ENCODE measurements at regions not wholly inside any gene's neighbourhood (a gene's known extent, or its start where the extent isn't known, plus 50 kb on each side); places are given as distances from the start of the nearest gene placed in this dataset.

DNA sequence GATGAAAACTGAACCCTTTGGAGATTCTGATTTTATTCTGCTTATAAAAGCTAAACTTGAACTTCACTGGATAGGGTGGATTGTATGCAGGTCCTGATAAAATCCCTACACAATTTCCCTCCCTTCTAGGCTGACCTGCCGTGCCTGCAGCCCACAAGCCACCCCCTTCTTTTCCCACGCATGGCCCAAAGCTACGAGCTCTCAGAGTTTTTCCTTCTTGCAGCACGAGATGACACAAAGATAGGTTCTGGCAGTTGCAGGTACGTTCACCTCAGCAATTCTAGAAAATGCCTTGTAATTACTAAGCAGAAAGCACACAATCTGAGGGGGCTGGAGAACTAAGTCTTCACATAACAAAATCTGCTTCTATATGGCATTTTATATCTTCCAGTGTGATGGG, 110.6 kb upstream of the ATP8B1 start:
- TF ChIP-seq, protein P1, sequence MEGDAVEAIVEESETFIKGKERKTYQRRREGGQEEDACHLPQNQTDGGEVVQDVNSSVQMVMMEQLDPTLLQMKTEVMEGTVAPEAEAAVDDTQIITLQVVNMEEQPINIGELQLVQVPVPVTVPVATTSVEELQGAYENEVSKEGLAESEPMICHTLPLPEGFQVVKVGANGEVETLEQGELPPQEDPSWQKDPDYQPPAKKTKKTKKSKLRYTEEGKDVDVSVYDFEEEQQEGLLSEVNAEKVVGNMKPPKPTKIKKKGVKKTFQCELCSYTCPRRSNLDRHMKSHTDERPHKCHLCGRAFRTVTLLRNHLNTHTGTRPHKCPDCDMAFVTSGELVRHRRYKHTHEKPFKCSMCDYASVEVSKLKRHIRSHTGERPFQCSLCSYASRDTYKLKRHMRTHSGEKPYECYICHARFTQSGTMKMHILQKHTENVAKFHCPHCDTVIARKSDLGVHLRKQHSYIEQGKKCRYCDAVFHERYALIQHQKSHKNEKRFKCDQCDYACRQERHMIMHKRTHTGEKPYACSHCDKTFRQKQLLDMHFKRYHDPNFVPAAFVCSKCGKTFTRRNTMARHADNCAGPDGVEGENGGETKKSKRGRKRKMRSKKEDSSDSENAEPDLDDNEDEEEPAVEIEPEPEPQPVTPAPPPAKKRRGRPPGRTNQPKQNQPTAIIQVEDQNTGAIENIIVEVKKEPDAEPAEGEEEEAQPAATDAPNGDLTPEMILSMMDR (IDR thresholded peaks at IDR 0.05), result no peak
- TF ChIP-seq POLR2A (IDR thresholded peaks at IDR 0.05), result no peak

Data from esophagus squamous epithelium (tissue), 4 donors.